ENCODE measurements at regions not wholly inside any gene's neighbourhood (a gene's known extent, or its start where the extent isn't known, plus 50 kb on each side); places are given as distances from the start of the nearest gene placed in this dataset.

DNA sequence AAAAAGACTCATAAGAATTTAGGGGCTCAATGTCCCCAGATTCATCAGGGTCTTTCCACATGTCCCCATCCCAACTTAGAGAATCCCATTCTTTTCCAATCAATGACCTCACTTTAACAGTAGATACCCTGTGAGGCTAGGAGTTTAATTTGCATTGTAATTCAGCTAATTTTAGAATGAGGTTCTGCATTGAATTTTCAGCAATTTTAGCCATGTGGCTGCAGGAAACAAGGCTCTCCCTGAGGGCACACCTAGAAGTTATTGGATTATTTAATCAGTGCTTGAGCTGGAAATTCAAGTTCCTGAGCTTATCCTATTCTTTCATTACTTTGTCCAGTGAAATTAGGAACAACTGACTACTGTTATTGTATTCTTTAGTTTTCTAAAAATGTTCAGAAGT is 433.8 kb downstream of the ADAMTS20 start:
- Mint-ChIP-seq H3K36me3 (ENCODE audit: unreplicated experiment) (no peaks in the 10 kb centered on the region), H3K4me1 (ENCODE audit: unreplicated experiment) (peaks cover under 1% of the 10 kb centered on the region), H3K27ac (ENCODE audit: unreplicated experiment) (no peak overlapping the region), H3K4me3 (ENCODE audit: unreplicated experiment) (no peak overlapping the region), H3K27me3 (ENCODE audit: unreplicated experiment) (peaks cover 9% of the 10 kb centered on the region), H3K9me3 (ENCODE audit: unreplicated experiment) (no peaks in the 10 kb centered on the region)
- TF ChIP-seq, protein P1, sequence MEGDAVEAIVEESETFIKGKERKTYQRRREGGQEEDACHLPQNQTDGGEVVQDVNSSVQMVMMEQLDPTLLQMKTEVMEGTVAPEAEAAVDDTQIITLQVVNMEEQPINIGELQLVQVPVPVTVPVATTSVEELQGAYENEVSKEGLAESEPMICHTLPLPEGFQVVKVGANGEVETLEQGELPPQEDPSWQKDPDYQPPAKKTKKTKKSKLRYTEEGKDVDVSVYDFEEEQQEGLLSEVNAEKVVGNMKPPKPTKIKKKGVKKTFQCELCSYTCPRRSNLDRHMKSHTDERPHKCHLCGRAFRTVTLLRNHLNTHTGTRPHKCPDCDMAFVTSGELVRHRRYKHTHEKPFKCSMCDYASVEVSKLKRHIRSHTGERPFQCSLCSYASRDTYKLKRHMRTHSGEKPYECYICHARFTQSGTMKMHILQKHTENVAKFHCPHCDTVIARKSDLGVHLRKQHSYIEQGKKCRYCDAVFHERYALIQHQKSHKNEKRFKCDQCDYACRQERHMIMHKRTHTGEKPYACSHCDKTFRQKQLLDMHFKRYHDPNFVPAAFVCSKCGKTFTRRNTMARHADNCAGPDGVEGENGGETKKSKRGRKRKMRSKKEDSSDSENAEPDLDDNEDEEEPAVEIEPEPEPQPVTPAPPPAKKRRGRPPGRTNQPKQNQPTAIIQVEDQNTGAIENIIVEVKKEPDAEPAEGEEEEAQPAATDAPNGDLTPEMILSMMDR (IDR thresholded peaks at IDR 0.05), result no peak
- DNase-seq (ENCODE audit: extremely low spot score, unreplicated experiment), result no peak

DNA sequence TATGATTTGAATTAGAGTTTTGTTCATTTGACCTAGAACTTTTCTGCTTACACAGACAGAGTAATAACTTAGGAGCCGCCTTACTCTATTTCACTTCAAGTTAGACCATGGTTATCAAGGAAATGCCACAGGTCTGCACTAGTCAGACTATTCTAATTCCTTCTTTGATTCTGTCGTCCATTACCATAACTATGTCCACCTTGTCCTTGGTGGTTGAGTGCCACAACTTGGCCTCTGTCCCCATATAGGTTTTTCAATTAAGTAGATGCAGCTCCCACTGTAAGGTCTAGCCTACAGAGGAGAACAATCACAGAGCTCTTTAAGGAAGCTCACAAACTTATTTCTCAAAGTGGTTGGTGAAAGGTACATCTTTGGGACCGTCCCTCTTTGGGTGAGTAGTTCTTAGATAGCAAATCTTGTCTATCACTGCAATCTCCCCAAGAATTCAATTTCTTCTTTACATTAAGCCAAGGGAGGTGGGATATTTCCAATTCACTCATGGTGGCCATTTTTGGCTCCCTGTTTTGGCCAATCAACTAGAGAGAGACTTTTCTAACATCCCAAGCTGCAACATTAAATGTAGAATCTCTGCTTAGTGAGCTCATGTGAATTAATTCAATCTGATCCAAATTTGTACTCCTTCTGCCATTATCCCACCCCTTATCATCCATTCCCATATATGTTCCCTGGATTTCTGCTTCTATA is 434.6 kb downstream of the ADAMTS20 start:
- Mint-ChIP-seq H3K4me3 (ENCODE audit: unreplicated experiment) (no peak overlapping the region), H3K9me3 (ENCODE audit: unreplicated experiment) (no peaks in the 10 kb centered on the region), H3K36me3 (ENCODE audit: unreplicated experiment) (no peaks in the 10 kb centered on the region), H3K27ac (ENCODE audit: unreplicated experiment) (no peak overlapping the region), H3K4me1 (ENCODE audit: unreplicated experiment) (peaks cover 3% of the 10 kb centered on the region), H3K27me3 (ENCODE audit: unreplicated experiment) (peaks cover 6% of the 10 kb centered on the region)
- TF ChIP-seq, protein P1 (IDR thresholded peaks at IDR 0.05), result no peak
- DNase-seq (ENCODE audit: extremely low spot score, unreplicated experiment), result no peak

DNA sequence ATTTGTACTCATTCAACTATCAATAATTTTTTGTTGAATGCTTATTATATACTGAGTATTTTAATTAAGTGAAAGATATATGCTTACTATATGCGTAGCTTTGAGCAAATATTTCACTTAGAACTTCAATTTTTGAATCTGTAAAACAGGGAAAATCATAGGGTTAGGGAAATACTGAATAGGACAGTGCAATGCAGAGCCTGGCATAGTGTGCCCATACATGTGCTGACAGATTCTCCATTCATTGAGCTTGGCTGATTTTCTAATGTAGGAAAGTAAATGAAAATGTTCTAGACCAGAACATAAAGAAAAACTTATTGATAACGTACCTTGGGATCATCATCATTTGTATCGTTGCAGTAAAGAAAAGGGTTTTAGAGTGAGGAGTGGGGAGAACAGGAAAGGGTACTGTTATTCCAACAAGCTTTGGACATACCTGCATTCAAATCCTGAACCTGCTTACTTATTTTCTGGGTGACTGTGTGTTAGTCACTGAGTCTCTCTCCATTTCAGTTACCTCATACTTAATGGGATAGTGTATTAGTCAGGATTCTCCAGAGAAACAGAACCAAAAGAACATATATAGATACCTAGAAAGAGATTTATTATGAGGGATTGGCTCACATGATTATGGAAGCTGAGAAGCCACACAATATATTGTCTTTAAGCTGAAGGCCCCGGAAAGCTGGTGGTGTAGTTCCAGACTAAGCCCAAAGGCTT is 436.4 kb downstream of the ADAMTS20 start:
- TF ChIP-seq, protein P1 (IDR thresholded peaks at IDR 0.05), result no peak
- Mint-ChIP-seq H3K27ac (ENCODE audit: unreplicated experiment) (no peak overlapping the region), H3K4me3 (ENCODE audit: unreplicated experiment) (no peak overlapping the region), H3K9me3 (ENCODE audit: unreplicated experiment) (no peaks in the 10 kb centered on the region), H3K27me3 (ENCODE audit: unreplicated experiment) (no peaks in the 10 kb centered on the region), H3K36me3 (ENCODE audit: unreplicated experiment) (no peaks in the 10 kb centered on the region), H3K4me1 (ENCODE audit: unreplicated experiment) (peaks cover 13% of the 10 kb centered on the region)
- DNase-seq (ENCODE audit: extremely low spot score, unreplicated experiment), result no peak

DNA sequence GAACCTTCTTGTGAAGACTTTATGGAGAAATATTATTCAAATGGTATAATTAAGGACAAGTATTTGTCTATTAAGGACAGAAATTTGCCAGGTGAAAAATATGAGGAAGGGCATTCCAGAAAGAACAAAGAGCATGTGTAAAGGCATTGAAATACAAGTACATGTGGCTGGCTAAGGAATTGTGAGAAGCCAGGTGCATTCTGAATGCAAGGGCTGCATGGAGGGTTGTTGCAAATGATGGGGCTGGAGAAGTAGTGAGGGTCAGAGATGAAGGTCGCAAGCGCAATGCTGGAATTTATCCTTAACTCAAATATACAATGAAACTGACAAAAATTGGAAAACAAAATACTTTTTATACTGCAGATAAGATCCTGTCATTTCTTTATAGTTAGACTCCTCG is 437.7 kb downstream of the ADAMTS20 start:
- H3K9me3 Mint-ChIP-seq (ENCODE audit: unreplicated experiment), result no peaks in the 10 kb centered on the region
- no peak overlapping the region for H3K4me3 Mint-ChIP-seq (ENCODE audit: unreplicated experiment)
- H3K27me3 Mint-ChIP-seq (ENCODE audit: unreplicated experiment), result no peaks in the 10 kb centered on the region
- no peak overlapping the region for H3K27ac Mint-ChIP-seq (ENCODE audit: unreplicated experiment)
- H3K4me1 Mint-ChIP-seq (ENCODE audit: unreplicated experiment), result peaks cover 13% of the 10 kb centered on the region
- TF ChIP-seq, protein P1 (IDR thresholded peaks at IDR 0.05), result no peak
- H3K36me3 Mint-ChIP-seq (ENCODE audit: unreplicated experiment), result no peaks in the 10 kb centered on the region
- DNase-seq (ENCODE audit: extremely low spot score, unreplicated experiment), result no peak

DNA sequence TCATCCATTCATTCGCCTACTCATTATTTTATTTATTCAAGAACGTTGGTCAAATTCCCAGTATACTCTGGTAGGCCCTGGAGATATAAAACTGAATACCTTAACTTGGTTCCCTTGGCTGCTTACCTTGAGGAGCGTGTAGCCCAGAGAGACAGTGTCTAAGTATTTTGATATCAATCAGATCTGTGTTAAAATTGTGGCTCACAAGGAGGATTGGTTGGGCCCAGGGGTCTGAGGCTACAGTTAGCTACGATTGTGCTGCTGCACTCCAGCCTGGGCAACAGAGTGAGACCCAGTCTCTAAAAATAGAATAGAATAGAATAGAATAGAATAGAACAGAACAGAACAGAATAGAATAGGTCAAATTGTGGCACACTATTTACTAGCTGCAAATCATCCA is 438.4 kb downstream of the ADAMTS20 start:
- Mint-ChIP-seq H3K27ac (ENCODE audit: unreplicated experiment) (no peak overlapping the region), H3K36me3 (ENCODE audit: unreplicated experiment) (no peaks in the 10 kb centered on the region), H3K4me1 (ENCODE audit: unreplicated experiment) (peaks cover 13% of the 10 kb centered on the region)

More for the DNA sequence above, 438.4 kb downstream of the ADAMTS20 start:
- TF ChIP-seq, protein P1 (IDR thresholded peaks at IDR 0.05), result no peak
- H3K9me3 Mint-ChIP-seq (ENCODE audit: unreplicated experiment), result no peaks in the 10 kb centered on the region
- no peak overlapping the region for H3K4me3 Mint-ChIP-seq (ENCODE audit: unreplicated experiment)
- no peaks in the 10 kb centered on the region for H3K27me3 Mint-ChIP-seq (ENCODE audit: unreplicated experiment)
- no peak for DNase-seq (ENCODE audit: extremely low spot score, unreplicated experiment)

Data from osteocyte (in vitro differentiated cells).